Endothelial cell of umbilical vein (primary cell): ENCODE measurements at regions not wholly inside any gene's neighbourhood (a gene's known extent, or its start where the extent isn't known, plus 50 kb on each side); places are given as distances from the start of the nearest gene placed in this dataset.

Source experiments
- BruUV-seq: library from RNA; stranded (reverse); fragments of 400-500 nt; replicated peaks from 2 replicates; lab custom pipeline; 2021; lab: Mats Ljungman, UMichigan
- CTCF ChIA-PET: fragments of 300-600, 350-600 bp; sonication (Branson Sonifier 250); formaldehyde crosslinking; loops from one replicate; lab custom pipeline; 2021; ENCODE audit warnings: antibody characterized with exemption, inconsistent platforms; lab: Charles Lee
- POLR2A ChIA-PET: fragments of 300-600, 350-600 bp; sonication (Branson Sonifier 250); formaldehyde crosslinking; loops from one replicate; lab custom pipeline; 2021; ENCODE audit warnings: antibody characterized with exemption, inconsistent platforms; lab: Charles Lee
- DNase-seq: peaks from one replicate; pipeline ENCODE4 v3.0.0-alpha.2; 2011; ENCODE audit warnings: low read depth, low spot score
- FAIRE-seq: peaks from 2 replicates; lab custom pipeline; 2011; peaks lifted over from hg19 to GRCh38; lab: Jason Lieb, UNC
- H2AFZ ChIP-seq: 2 replicates; pipeline ENCODE4 v1.6.0; 2012; ENCODE audit warnings: low read depth, low read length, control low read depth, inconsistent platforms
- H3K27ac ChIP-seq: 2 replicates; pipeline ENCODE4 v1.5.1; 2011; ENCODE audit warnings: low read depth, mild to moderate bottlenecking, control low read depth, low read length, moderate library complexity; ENCODE audit not compliant: insufficient read depth
- H3K27me3 ChIP-seq, 2 experiments: 2 replicates each; pipeline versions ENCODE4 v1.6.0 to v1.6.1; 2011; ENCODE audit warnings: low read length in 2 of 2, mixed read lengths in 1 of 2; ENCODE audit not compliant: control insufficient read depth in 2 of 2, insufficient read depth in 2 of 2
- H3K36me3 ChIP-seq, 2 experiments: 2 replicates in 1 of 2; 3 replicates in 1 of 2; pipeline ENCODE4 v1.5.1; 2011; ENCODE audit warnings: low read length in 2 of 2, mild to moderate bottlenecking in 1 of 2, moderate library complexity in 1 of 2; ENCODE audit not compliant: control insufficient read depth in 2 of 2, insufficient read depth in 2 of 2; ENCODE audit errors: extremely low read depth in 1 of 2
- H3K4me1 ChIP-seq: 3 replicates; pipeline ENCODE4 v1.5.1; 2011; ENCODE audit warnings: mild to moderate bottlenecking, low read length; ENCODE audit not compliant: control insufficient read depth, insufficient read depth; ENCODE audit errors: extremely low read depth
- H3K4me2 ChIP-seq: 2 replicates; pipeline ENCODE4 v1.6.1; 2011; ENCODE audit warnings: low read length, control low read depth, mixed read lengths; ENCODE audit not compliant: insufficient read depth
- H3K4me3 ChIP-seq, 3 experiments: fragments of 200-600 bp in 1 of 3; sonication (generic), shearing (Covaris generic) in 1 of 3; replicated peaks in 1 of 3; 2 replicates each; pipeline ENCODE4 v1.5.1; 2011 to 2016; ENCODE audit warnings: control low read depth in 3 of 3, low read length in 3 of 3, mild to moderate bottlenecking in 2 of 3, inconsistent platforms in 1 of 3, low read depth in 1 of 3, moderate library complexity in 1 of 3; ENCODE audit not compliant: insufficient read depth in 1 of 3
- H3K79me2 ChIP-seq: 2 replicates; pipeline ENCODE4 v1.6.0; 2012; ENCODE audit warnings: low read length, inconsistent platforms; ENCODE audit not compliant: control insufficient read depth, insufficient read depth
- H3K9ac ChIP-seq: replicated peaks from 2 replicates; pipeline ENCODE3; 2011; ENCODE audit warnings: low read length, control low read depth; ENCODE audit not compliant: insufficient read depth; ENCODE audit errors: extremely low read depth
- H3K9me1 ChIP-seq: replicated peaks from 3 replicates; pipeline ENCODE4 v1.6.0; 2011; ENCODE audit warnings: mild to moderate bottlenecking, low read length; ENCODE audit not compliant: control insufficient read depth, insufficient read depth; ENCODE audit errors: extremely low read depth
- H3K9me3 ChIP-seq: replicated peaks from 2 replicates; pipeline ENCODE4 v1.5.1; 2012; ENCODE audit warnings: low read length, inconsistent platforms; ENCODE audit not compliant: control insufficient read depth, insufficient read depth
- H4K20me1 ChIP-seq: replicated peaks from 2 replicates; pipeline ENCODE3; 2011; ENCODE audit warnings: mild to moderate bottlenecking, low read length; ENCODE audit not compliant: control insufficient read depth, insufficient read depth; ENCODE audit errors: extremely low read depth
- EZH2 ChIP-seq: IDR thresholded peaks from 2 replicates; pipeline ENCODE4 v1.6.1; 2012; ENCODE audit warnings: borderline replicate concordance, low read depth, mild to moderate bottlenecking, moderate library complexity, low read length, inconsistent platforms; ENCODE audit not compliant: severe bottlenecking
- GATA2 ChIP-seq: IDR thresholded peaks from 2 replicates; pipeline ENCODE4 v1.7.0; 2011; ENCODE audit warnings: low read depth, mild to moderate bottlenecking, moderate library complexity, mixed read lengths, low read length; ENCODE audit not compliant: insufficient read length, insufficient read depth
- JUN ChIP-seq: IDR thresholded peaks from 2 replicates; pipeline ENCODE4 v1.6.1; 2011; ENCODE audit warnings: borderline replicate concordance, low read depth; ENCODE audit not compliant: insufficient read length, insufficient read depth
- MYC ChIP-seq: IDR thresholded peaks from one replicate; pipeline ENCODE4 v1.6.1; 2011; ENCODE audit warnings: mild to moderate bottlenecking, low read depth, low read length
- POLR2A ChIP-seq: IDR thresholded peaks from 2 replicates; pipeline ENCODE4 v1.6.1; 2012; ENCODE audit warnings: low read depth, mild to moderate bottlenecking, control low read depth, low read length
- POLR2AphosphoS5 ChIP-seq: IDR thresholded peaks from 2 replicates; pipeline ENCODE4 v1.6.1; 2012; ENCODE audit warnings: low read depth, mild to moderate bottlenecking, control low read depth, low read length, moderate library complexity; ENCODE audit not compliant: insufficient read depth
- dilution Hi-C: fragments of 300-500 bp; cut with MboI; formaldehyde crosslinking; loops from one replicate; pipeline ENCODE4 v1.15.0; 2019; ENCODE audit warnings: low sequenced_read_pairs; ENCODE audit not compliant: extremely low pct_ligation_motif_present
- intact Hi-C: fragments of 100-400 bp; cut with micrococcal nuclease; formaldehyde crosslinking; loops from one replicate; pipeline ENCODE4 v1.10.0; 2022
- TF ChIP-seq, protein P1 (sequence below): IDR thresholded peaks from 2 replicates; pipeline ENCODE4 v1.6.1; 2011; ENCODE audit not compliant: insufficient read depth, insufficient read length
- TF ChIP-seq, protein P2 (sequence below), 2 donors: IDR thresholded peaks; 1 replicate in 1 of 2; 2 replicates in 1 of 2; pipeline ENCODE4 v1.5.1; 2011; ENCODE audit warnings: low read length in 2 of 2, mild to moderate bottlenecking in 2 of 2, moderate library complexity in 2 of 2, control low read depth in 1 of 2, inconsistent platforms in 1 of 2, low read depth in 1 of 2; ENCODE audit not compliant: insufficient read depth in 1 of 2; ENCODE audit errors: extremely low read depth in 1 of 2

DNA sequence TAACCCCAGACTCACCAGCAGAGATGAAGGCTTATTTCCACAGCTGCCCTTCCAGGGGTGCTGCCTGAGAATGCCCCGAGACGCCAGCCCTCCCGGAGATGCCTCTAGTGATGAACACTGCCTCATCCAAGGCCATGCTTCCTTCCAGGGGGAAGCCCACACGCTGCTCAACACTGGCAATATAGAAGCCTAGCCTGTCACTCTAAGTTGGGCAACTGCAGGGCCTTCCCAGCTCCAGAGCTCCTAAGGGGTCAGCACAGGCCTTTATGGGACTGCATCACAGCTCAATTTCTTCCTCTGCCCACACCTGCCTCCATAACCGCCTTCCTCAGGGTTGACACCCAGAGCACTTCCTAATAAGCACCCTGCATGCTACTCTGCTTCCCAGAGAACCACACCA, 217.7 kb downstream of the ABHD5 start:
- Histone ChIP-seq H3K27me3 (peaks cover 2 to 5% of the 10 kb centered on the region in 2 experiments), H3K36me3 (no peaks in the 10 kb centered on the region), H3K79me2 (no peaks in the 10 kb centered on the region), H2AFZ (no peak overlapping the region), H3K9me3 (no peaks in the 10 kb centered on the region), H3K4me2 (no peak overlapping the region), H3K27ac (no peak overlapping the region), H3K9me1 (no peaks in the 10 kb centered on the region), H3K4me3 (no peak overlapping the region), H3K9ac (no peak overlapping the region), H4K20me1 (no peaks in the 10 kb centered on the region), H3K4me1 (no peaks in the 10 kb centered on the region)
- dilution Hi-C loops (no loop called here), intact Hi-C loops (no loop called here)
- CTCF ChIA-PET: interaction anchor here (0.8 to 3.0 kb wide), 2 partner anchors 53 to 55 kb away, joined by 3 to 10 read pairs; no protein-coding TSS in a partner anchor
- POLR2A ChIA-PET: no interaction called here
- TF ChIP-seq POLR2A: no peak
- TF ChIP-seq, protein P1, sequence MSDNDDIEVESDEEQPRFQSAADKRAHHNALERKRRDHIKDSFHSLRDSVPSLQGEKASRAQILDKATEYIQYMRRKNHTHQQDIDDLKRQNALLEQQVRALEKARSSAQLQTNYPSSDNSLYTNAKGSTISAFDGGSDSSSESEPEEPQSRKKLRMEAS: no peak
- TF ChIP-seq GATA2: no peak
- TF ChIP-seq JUN: no peak
- TF ChIP-seq, protein P2, sequence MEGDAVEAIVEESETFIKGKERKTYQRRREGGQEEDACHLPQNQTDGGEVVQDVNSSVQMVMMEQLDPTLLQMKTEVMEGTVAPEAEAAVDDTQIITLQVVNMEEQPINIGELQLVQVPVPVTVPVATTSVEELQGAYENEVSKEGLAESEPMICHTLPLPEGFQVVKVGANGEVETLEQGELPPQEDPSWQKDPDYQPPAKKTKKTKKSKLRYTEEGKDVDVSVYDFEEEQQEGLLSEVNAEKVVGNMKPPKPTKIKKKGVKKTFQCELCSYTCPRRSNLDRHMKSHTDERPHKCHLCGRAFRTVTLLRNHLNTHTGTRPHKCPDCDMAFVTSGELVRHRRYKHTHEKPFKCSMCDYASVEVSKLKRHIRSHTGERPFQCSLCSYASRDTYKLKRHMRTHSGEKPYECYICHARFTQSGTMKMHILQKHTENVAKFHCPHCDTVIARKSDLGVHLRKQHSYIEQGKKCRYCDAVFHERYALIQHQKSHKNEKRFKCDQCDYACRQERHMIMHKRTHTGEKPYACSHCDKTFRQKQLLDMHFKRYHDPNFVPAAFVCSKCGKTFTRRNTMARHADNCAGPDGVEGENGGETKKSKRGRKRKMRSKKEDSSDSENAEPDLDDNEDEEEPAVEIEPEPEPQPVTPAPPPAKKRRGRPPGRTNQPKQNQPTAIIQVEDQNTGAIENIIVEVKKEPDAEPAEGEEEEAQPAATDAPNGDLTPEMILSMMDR (IDR thresholded peaks at IDR 0.05; ENCODE audit: extremely low read depth in 1 of 2, insufficient read depth in 1 of 2, low read depth in 1 of 2, low read length in 2 of 2): no peak
- no peak for FAIRE-seq
- no TSS peak for BruUV-seq
- no peak for DNase-seq

DNA sequence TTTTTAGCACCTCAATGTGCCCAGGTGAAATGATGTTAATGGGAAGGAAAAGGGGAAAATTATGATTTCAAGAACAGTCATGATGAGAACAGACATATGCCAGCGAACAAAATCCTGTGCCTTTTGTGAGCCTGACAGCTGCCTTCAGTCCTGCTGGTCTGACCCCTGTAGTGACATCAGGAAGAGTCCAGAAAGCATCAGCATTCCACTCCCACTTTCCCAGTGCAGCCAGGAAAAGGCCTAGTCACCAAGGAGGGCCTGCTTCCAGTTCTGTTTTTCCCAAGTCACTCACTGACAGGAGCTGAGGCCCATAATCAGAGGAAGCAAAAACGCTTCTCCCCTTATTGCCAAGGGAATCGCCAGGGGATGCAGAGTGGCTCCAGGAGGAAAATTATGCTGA, 218.4 kb downstream of the ABHD5 start:
- intact Hi-C loops (no loop called here), dilution Hi-C loops (no loop called here)
- H3K79me2 ChIP-seq: no peaks in the 10 kb centered on the region
- H3K9me1 ChIP-seq: no peaks in the 10 kb centered on the region
- ChIA-PET CTCF (interaction anchor here (0.8 to 3.0 kb wide), 2 partner anchors 54 to 56 kb away, joined by 3 to 10 read pairs; no protein-coding TSS in a partner anchor), POLR2A (no interaction called here)
- H3K27ac ChIP-seq: no peak overlapping the region
- H4K20me1 ChIP-seq: no peaks in the 10 kb centered on the region
- TF ChIP-seq MYC (no peak), EZH2 (no peak), JUN (no peak), POLR2AphosphoS5 (no peak), POLR2A (no peak), GATA2 (no peak)
- TF ChIP-seq, protein P1: no peak
- TF ChIP-seq, protein P2 (IDR thresholded peaks at IDR 0.05; ENCODE audit: extremely low read depth in 1 of 2, insufficient read depth in 1 of 2, low read depth in 1 of 2, low read length in 2 of 2): no peak
- no peaks in the 10 kb centered on the region for H3K4me1 ChIP-seq
- FAIRE-seq (no peak), DNase-seq (no peak)
- BruUV-seq: no TSS peak
- no peak overlapping the region for H3K9ac ChIP-seq
- H3K4me3 ChIP-seq: no peak overlapping the region
- H3K4me2 ChIP-seq: no peak overlapping the region
- H3K9me3 ChIP-seq: no peaks in the 10 kb centered on the region
- no peaks in the 10 kb centered on the region for H3K36me3 ChIP-seq
- peaks cover 2% of the 10 kb centered on the region in 2 experiments for H3K27me3 ChIP-seq
- no peak overlapping the region for H2AFZ ChIP-seq
